Psoas muscle (tissue), 7 donors: ENCODE measurements at regions not wholly inside any gene's neighbourhood (a gene's known extent, or its start where the extent isn't known, plus 50 kb on each side); places are given as distances from the start of the nearest gene placed in this dataset.
"Not testable (repeated sequence)": the region's sequence is repeated elsewhere in the genome, so short reads cannot be mapped to it uniquely, and the experiment has no call there.

Source experiments
- ATAC-seq, 4 donors: fragments of 200-7000 bp; cut with Tn5 transposase; one replicate each; pipeline ENCODE4 v1.9.1; 2020; ENCODE audit warnings: moderate library complexity in 3 of 4, mild to moderate bottlenecking in 2 of 4
- DNase-seq, 2 donors: peaks; one replicate each; pipeline ENCODE4 v3.0.0-alpha.2; 2020
- H3K27ac ChIP-seq: fragments of 200-600 bp; one replicate; pipeline ENCODE4 v1.8.0; 2022
- H3K27me3 ChIP-seq, 3 donors: fragments of 200-600 bp in 1 of 3; one replicate each; pipeline versions ENCODE4 v1.6.1 to v1.8.0; 2013 to 2022; ENCODE audit warnings: low read length in 2 of 3, mild to moderate bottlenecking in 2 of 3, moderate library complexity in 1 of 3; ENCODE audit not compliant: insufficient read depth in 3 of 3
- H3K36me3 ChIP-seq, 2 donors: fragments of 200-600 bp in 1 of 2; one replicate each; pipeline versions ENCODE4 v1.6.1 to v1.8.0; 2013 to 2022; ENCODE audit warnings: low read depth in 1 of 2, mild to moderate bottlenecking in 1 of 2, moderate library complexity in 1 of 2; ENCODE audit not compliant: insufficient read depth in 1 of 2
- H3K4me1 ChIP-seq: fragments of 200-600 bp; one replicate; pipeline ENCODE4 v1.8.0; 2022
- H3K4me3 ChIP-seq: fragments of 200-600 bp; one replicate; pipeline ENCODE4 v1.8.0; 2022; ENCODE audit warnings: mild to moderate bottlenecking
- H3K9me3 ChIP-seq: fragments of 200-600 bp; one replicate; pipeline ENCODE4 v1.8.0; 2022
- CTCF ChIP-seq: fragments of 200-600 bp; IDR thresholded peaks from one replicate; pipeline ENCODE4 v1.8.0; 2022; ENCODE audit warnings: antibody characterized with exemption
- WGBS, 3 donors: extraction: QIAGEN DNeasy Blood & Tissue Kit; methylation state at CpG; one replicate each; pipeline versions ENCODE4 v1.1.6 to v1.1.7; 2013; 5-methylcytosine and 5-hydroxymethylcytosine counted together
- intact Hi-C, 2 donors: fragments of 100-400 bp; cut with DNase I; formaldehyde crosslinking; loops; one replicate each; pipeline versions ENCODE4 v1.11.0 to v1.14.2; 2022
- donor health status: healthy with polysubstance abuse.
- donor health status: DM: no; HTN: no; CAD: no; lungs with moderate emphysema.
- donor health status: Bipolar disorder and iron deficiency.
- donor health status: healthy.
- donor health status: DM: yes; HTN: yes; CAD: no.
- donor health status: DM: no; HTN: no; CAD: no.
- donor health status: DM: yes; HTN: yes; CAD: no.

GRCh38 chr10:21289961-21290360 is 235.5 kb downstream of the SKIDA1 start:
- ATAC-seq, result no peak
- no peak for DNase-seq
- intact Hi-C loops, result loop anchor here in 1 of 2 donors (10.0 kb wide), 1 partner anchor 445 kb away; no protein-coding TSS in a partner anchor

GRCh38 chr10:21289271-21289670 is 236.2 kb downstream of the SKIDA1 start:
- no peak for ATAC-seq
- WGBS, 3 donors, result 66 to 76% (median 67%) methylated on average over 3 of the region's 3 CpGs
- Histone ChIP-seq H3K4me1 (no peaks in the 10 kb centered on the region), H3K27ac (no peak overlapping the region), H3K27me3 (no peaks in the 10 kb centered on the region), H3K4me3 (no peak overlapping the region), H3K9me3 (no peaks in the 10 kb centered on the region), H3K36me3 (no peaks in the 10 kb centered on the region)
- intact Hi-C loops, result loop anchor here in 1 of 2 donors (10.0 kb wide), 1 partner anchor 446 kb away; no protein-coding TSS in a partner anchor
- DNase-seq, result no peak
- no peak for TF ChIP-seq CTCF

More at GRCh38 chr10:21289961-21290360, 235.5 kb downstream of the SKIDA1 start:
- no peak for TF ChIP-seq CTCF
- no peaks in the 10 kb centered on the region for H3K9me3 ChIP-seq
- no peaks in the 10 kb centered on the region for H3K27me3 ChIP-seq
- H3K4me1 ChIP-seq, result no peaks in the 10 kb centered on the region
- no peak overlapping the region for H3K4me3 ChIP-seq
- H3K27ac ChIP-seq, result no peak overlapping the region
- no peaks in the 10 kb centered on the region for H3K36me3 ChIP-seq
- WGBS, 3 donors, result 97 to 100% (median 100%) methylated on average over 1 of the region's 1 CpG

GRCh38 chr10:21285742-21286331 is 239.6 kb downstream of the SKIDA1 start:
- TF ChIP-seq CTCF, result no peak
- intact Hi-C loops, result loop anchor here in 1 of 2 donors (10.0 kb wide), 1 partner anchor 449 kb away; no protein-coding TSS in a partner anchor
- Histone ChIP-seq H3K4me3 (no peak overlapping the region), H3K36me3 (no peaks in the 10 kb centered on the region), H3K27ac (no peak overlapping the region), H3K9me3 (no peaks in the 10 kb centered on the region), H3K4me1 (no peaks in the 10 kb centered on the region), H3K27me3 (no peaks in the 10 kb centered on the region)
- DNase-seq (no peak), ATAC-seq (no peak)
- 93 to 96% (median 95%) methylated on average over 4 of the region's 4 CpGs for WGBS, 3 donors

GRCh38 chr10:21285207-21285606 is 240.3 kb downstream of the SKIDA1 start:
- Histone ChIP-seq H3K27me3 (no peaks in the 10 kb centered on the region), H3K9me3 (no peaks in the 10 kb centered on the region), H3K27ac (no peak overlapping the region), H3K4me1 (no peaks in the 10 kb centered on the region), H3K4me3 (no peak overlapping the region), H3K36me3 (no peaks in the 10 kb centered on the region)
- 72 to 79% (median 76%) methylated on average over 4 of the region's 4 CpGs for WGBS, 3 donors
- TF ChIP-seq CTCF, result no peak
- DNase-seq (no peak), ATAC-seq (no peak)
- intact Hi-C loops, result loop anchor here in 1 of 2 donors (10.0 kb wide), 1 partner anchor 450 kb away; no protein-coding TSS in a partner anchor

- no peaks in the 10 kb centered on the region for H3K4me1 ChIP-seq
- WGBS, 3 donors, result 83 to 91% (median 88%) methylated on average over 2 of the region's 2 CpGs
These were observed 241.2 kb downstream of the SKIDA1 start for GRCh38 chr10:21284301-21284700.

GRCh38 chr10:21283053-21283452 is 242.4 kb downstream of the SKIDA1 start:
- not testable (repeated sequence) for H3K27me3 ChIP-seq, H3K4me3 ChIP-seq, H3K4me1 ChIP-seq, H3K27ac ChIP-seq, DNase-seq, H3K36me3 ChIP-seq, H3K9me3 ChIP-seq, ATAC-seq
- intact Hi-C loops, result loop anchor here in 1 of 2 donors (10.0 kb wide), 1 partner anchor 452 kb away; no protein-coding TSS in a partner anchor
- WGBS, 3 donors, result 72 to 88% (median 82%) methylated on average over 6 of the region's 6 CpGs

More at GRCh38 chr10:21284301-21284700, 241.2 kb downstream of the SKIDA1 start:
- DNase-seq (no peak), ATAC-seq (no peak)
- TF ChIP-seq CTCF, result no peak
- Histone ChIP-seq H3K36me3 (no peaks in the 10 kb centered on the region), H3K9me3 (no peaks in the 10 kb centered on the region), H3K4me3 (no peak overlapping the region), H3K27ac (no peak overlapping the region), H3K27me3 (no peaks in the 10 kb centered on the region)
- intact Hi-C loops, result loop anchor here in 1 of 2 donors (10.0 kb wide), 1 partner anchor 450 kb away; no protein-coding TSS in a partner anchor
